ENCODE measurements at regions not wholly inside any gene's neighbourhood (a gene's known extent, or its start where the extent isn't known, plus 50 kb on each side); places are given as distances from the start of the nearest gene placed in this dataset.

- no peak for DNase-seq (ENCODE audit: low read depth)
Observed at GRCh38 chr4:163762741-163763140, 268.3 kb downstream of the TMA16 start.

GRCh38 chr4:163764569-163764968 lies 270.1 kb downstream of the TMA16 start:
- DNase-seq (ENCODE audit: low read depth), result no peak

- DNase-seq (ENCODE audit: low read depth), result no peak
Observed at GRCh38 chr4:163768014-163768413, 273.5 kb downstream of the TMA16 start.

- no peak for DNase-seq (ENCODE audit: low read depth)
Observed at GRCh38 chr4:163772238-163772637, 277.7 kb downstream of the TMA16 start.

- no peak for DNase-seq (ENCODE audit: low read depth)
Observed at GRCh38 chr4:163773940-163774339, 279.4 kb downstream of the TMA16 start.

- DNase-seq (ENCODE audit: low read depth), result no peak
Observed at GRCh38 chr4:163776957-163777356, 282.5 kb downstream of the TMA16 start.

GRCh38 chr4:163781726-163782125 lies 287.2 kb downstream of the TMA16 start:
- DNase-seq (ENCODE audit: low read depth), result no peak

- DNase-seq (ENCODE audit: low read depth), result no peak
Observed at GRCh38 chr4:163790231-163790630, 295.7 kb downstream of the TMA16 start.

- DNase-seq (ENCODE audit: low read depth), result no peak
Observed at GRCh38 chr4:163795885-163796284, 301.4 kb downstream of the TMA16 start.

- DNase-seq (ENCODE audit: low read depth), result no peak
Observed at GRCh38 chr4:163804001-163804400, 309.5 kb downstream of the TMA16 start.

GRCh38 chr4:163806653-163807052 lies 312.2 kb downstream of the TMA16 start:
- no peak for DNase-seq (ENCODE audit: low read depth)

GRCh38 chr4:163808011-163808410 lies 313.5 kb downstream of the TMA16 start:
- no peak for DNase-seq (ENCODE audit: low read depth)

- no peak for DNase-seq (ENCODE audit: low read depth)
Observed at GRCh38 chr4:163810755-163811154, 316.3 kb downstream of the TMA16 start.

GRCh38 chr4:163815776-163816175 lies 321.3 kb downstream of the TMA16 start:
- no peak for DNase-seq (ENCODE audit: low read depth)

GRCh38 chr4:163816494-163816893 lies 322.0 kb downstream of the TMA16 start:
- DNase-seq (ENCODE audit: low read depth), result no peak

GRCh38 chr4:163818673-163819072 lies 324.2 kb downstream of the TMA16 start:
- DNase-seq (ENCODE audit: low read depth), result no peak

GRCh38 chr4:163833669-163834068 lies 339.2 kb downstream of the TMA16 start:
- no peak for DNase-seq (ENCODE audit: low read depth)

GRCh38 chr4:163846008-163846407 lies 351.5 kb downstream of the TMA16 start:
- no peak for DNase-seq (ENCODE audit: low read depth)

GRCh38 chr4:163852246-163852645 lies 357.8 kb downstream of the TMA16 start:
- no peak for DNase-seq (ENCODE audit: low read depth)

- DNase-seq (ENCODE audit: low read depth), result no peak
Observed at GRCh38 chr4:163857903-163858302, 363.4 kb downstream of the TMA16 start.

GRCh38 chr4:163858515-163858914 lies 364.0 kb downstream of the TMA16 start:
- no peak for DNase-seq (ENCODE audit: low read depth)

GRCh38 chr4:163863082-163863481 lies 368.6 kb downstream of the TMA16 start:
- DNase-seq (ENCODE audit: low read depth), result no peak

GRCh38 chr4:163865010-163865409 lies 370.5 kb downstream of the TMA16 start:
- no peak for DNase-seq (ENCODE audit: low read depth)

GRCh38 chr4:163866728-163867315 lies 372.3 kb downstream of the TMA16 start:
- DNase-seq (ENCODE audit: low read depth), result no peak

GRCh38 chr4:163868445-163868844 lies 374.0 kb downstream of the TMA16 start:
- DNase-seq (ENCODE audit: low read depth), result no peak
